ELR (cell line): ENCODE measurements at regions not wholly inside any gene's neighbourhood (a gene's known extent, or its start where the extent isn't known, plus 50 kb on each side); places are given as distances from the start of the nearest gene placed in this dataset.

Experiments used
- DNase-seq: peaks from one replicate; pipeline ENCODE4 v3.0.0-alpha.2; 2015; ENCODE audit warnings: low read depth

DNA sequence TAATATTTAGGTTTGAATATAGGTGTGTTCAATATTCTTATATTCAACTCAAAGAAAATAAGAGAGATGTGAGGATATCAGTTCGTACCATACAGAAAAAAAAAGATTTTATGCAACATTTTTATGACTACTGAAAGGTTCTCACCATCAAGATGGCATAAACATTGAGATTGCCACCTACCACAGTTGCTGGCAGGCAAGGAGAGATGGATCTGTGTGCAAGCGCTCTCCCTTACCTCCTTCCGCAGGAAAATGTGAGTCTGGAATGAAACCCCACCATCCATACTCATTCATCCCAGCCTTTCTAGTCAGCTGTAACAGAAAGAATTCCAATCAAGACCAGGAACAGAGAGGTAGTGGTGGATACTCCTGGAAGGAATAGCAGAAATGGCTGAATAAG lies 376.9 kb downstream of the PPP3CA start:
- DNase-seq = no peak

DNA sequence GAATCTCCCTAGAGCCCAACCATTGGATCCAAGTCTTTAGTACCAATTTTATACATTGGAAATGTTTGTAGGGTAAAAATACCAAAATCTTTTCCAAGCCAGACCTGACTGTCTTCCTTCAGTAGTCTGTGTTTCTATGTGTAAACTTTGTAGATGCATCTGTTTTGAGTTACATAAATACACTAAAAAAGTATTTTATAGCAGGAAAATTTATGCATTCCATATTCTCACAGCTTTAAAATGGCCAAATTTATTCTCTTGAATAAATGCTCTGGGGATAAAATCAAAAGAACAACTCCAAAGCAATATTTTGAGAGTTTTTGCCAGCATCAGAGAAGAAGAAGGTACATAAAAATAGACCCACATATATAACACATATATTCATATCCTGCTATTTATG lies 377.4 kb downstream of the PPP3CA start:
- no peak for DNase-seq

DNA sequence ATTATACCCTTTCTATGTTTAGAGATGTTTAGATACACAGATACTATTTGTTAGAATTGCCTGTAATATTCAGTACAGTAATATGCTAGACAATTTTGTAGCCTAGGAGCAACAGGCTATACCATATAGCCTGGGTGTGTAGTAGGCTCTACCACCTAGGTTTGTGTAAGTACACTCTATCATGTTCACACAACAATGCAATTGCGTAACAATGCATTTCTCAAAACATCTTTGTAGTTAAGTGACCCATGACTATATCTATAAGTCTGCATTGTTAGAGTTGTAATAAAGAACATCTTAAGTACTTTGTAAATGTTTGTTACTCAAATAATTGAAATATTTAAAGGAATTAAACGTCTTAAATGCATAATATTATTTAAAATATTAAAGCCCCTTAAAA lies 379.3 kb downstream of the PPP3CA start:
- DNase-seq = no peak

DNA sequence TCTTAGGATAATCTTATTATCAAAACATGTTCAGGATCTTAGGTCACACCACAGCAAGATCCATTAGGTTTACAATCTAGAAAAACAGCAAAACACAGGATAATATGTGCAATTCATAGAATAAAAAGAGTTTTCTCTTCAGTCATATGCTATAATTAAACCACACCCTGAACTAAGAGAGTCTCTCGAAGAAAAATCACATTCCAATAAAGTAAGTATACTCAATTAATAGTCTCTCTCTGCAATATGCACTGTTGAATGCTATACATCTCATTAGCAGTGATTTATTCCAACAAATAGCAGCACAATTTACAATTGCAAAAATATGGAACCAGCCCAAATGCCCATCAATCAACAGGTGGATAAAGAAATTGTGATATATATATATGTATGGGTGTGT lies 383.7 kb downstream of the PPP3CA start:
- no peak for DNase-seq

DNA sequence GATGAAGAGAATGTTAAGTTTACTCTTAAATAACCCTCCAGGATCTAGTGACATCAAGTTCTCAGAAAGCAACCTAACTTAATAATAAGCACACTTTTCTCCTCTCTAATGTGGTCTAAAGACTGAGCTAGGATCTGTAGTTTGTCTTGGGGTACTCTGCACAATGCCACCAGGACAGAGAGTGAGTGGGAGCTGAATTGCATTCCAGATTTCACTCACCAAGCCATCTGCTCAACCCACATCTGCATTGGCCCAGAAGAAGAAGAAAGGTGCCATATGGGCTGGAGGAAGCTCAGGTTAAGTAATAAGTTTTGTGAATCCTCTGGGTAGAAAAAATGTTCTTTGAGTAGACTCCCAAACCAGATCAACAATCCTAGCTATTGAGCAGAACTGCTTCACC lies 384.6 kb downstream of the PPP3CA start:
- no peak for DNase-seq

DNA sequence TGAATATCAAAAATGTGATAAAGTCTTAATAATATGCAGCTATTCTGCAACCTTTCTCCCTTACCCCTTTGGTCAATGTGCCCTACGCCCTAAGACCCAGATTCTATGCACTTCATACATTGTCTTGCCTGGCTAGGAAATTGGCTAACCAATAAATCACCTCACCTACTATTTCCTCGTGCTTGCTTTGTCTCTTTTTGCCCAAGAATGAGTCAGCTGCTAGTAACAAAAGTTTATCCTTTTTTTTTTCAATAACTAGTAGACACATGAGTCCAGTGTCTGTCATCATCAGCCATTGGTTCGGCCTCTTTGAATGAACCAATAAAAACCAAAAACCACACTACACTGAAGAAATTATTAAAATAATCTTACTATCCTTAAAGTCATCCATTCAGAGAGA lies 387.1 kb downstream of the PPP3CA start:
- DNase-seq = peak; percentile 4

DNA sequence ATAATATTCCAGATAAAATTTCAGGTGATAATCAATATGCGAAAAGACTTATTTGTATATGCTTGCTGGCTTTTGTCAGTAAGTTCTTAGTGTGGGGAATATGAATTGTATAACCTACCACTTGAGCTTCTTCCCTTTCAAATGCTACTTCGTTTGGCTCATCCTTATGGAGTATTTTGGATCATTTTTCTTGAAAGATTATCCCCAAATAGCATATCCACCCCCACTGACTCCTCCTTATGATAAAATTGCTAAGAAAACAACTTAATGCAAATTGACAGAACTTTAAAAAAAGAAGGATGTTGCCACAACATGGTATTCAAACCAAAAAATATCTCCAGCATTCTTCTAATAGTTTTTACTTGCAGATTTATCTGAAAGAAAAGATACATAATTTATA lies 393.3 kb downstream of the PPP3CA start:
- DNase-seq = no peak

DNA sequence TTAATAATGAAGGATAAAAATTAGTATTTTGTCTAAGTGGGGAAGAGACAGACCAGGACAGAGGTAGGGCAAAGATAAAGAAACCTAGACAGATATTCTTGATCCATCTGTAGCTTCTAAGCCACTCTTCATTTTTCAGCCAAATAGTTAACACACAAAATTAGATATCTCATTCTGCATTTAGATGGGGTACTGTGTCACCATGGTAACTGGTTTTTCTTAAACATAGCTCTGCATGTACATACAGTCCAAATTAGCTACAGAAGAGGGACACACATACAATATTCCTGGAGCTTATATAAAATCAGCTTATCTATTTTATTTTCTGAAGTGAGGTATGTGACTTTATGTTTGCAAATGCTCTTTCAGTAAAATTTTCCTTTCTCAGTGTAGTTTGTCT lies 393.7 kb downstream of the PPP3CA start:
- DNase-seq = no peak

DNA sequence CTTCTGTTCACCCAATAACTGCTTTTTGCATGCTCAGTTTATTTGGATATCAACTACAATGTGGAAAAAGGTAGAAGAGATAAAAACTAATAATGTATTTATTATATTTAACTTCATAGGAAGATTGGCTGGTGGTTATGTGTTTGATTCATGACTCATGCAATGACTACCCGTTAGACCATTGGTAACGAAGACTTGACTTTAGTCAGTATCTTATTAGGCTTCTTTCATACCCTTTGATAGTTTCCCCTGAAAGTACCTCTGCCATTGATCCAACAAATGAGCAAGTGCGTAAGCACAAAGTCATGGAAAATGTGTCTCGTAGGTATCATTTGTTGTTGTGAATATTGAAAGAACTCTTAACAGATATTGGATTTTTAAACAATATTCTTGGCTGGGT lies 394.7 kb downstream of the PPP3CA start:
- DNase-seq = no peak

DNA sequence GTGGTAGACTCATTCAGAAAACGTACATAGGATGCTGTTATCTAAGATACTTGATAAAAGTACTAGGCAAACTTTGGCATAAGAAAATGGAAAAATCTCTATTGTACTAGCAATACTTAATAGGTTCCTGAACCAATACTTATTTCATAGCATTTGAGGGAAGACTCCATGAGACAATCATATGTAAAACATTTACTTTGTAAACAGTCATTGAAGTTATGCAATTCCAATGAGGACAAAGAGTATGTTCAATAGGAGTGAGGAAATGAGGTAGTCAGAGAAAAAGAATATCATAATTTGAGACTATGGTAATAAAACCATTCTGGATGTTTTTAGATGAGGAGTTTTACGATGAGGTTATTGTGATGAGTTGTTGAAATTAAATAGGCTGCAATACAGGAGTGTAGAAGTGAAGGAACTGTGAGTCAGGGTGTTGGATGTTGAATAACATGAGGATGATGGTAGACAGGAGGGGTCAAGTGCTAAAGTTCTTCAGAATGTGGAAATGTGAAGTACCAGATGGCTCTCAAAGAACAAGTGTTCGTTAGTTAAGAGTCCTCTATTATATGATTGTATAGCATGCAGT lies 397.9 kb downstream of the PPP3CA start:
- DNase-seq = peak; percentile 21

DNA sequence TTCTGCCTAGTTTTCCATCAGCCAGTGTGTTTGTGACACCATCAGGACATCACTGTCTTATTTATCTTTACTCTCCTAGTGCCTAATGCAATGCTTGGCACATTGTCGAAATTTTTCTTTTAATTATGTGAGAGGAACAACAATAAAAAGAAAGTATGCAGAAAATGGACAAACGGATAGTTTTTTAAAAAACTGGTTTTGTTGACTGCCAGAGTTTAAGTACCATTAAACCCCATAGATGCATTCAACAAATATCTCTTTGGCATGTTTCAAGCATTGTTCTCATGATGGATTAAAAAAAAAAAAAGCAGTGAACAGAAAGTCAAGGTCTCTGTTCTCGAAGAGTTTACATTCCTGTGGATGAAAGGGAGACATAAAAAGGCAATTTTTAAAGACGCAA lies 398.4 kb downstream of the PPP3CA start:
- DNase-seq = no peak

DNA sequence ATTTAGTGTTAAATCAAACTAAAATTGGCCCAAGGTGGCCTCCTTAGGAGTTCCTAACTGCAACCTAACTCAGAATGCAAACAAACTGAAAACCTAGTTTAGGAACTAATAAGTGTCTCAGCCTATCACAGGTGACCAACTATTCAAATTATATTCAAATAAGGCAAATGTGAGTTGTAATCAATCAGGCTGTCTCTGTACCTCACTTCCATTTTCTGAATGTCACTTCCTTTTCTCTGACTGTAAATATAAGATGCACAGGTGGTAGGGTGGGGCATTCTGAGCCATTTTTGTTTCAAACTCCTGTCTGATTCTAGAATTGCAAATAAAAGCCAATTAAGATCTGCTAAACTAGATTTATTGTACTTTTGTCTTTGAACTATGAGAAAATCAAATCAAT lies 401.5 kb downstream of the PPP3CA start:
- no peak for DNase-seq

DNA sequence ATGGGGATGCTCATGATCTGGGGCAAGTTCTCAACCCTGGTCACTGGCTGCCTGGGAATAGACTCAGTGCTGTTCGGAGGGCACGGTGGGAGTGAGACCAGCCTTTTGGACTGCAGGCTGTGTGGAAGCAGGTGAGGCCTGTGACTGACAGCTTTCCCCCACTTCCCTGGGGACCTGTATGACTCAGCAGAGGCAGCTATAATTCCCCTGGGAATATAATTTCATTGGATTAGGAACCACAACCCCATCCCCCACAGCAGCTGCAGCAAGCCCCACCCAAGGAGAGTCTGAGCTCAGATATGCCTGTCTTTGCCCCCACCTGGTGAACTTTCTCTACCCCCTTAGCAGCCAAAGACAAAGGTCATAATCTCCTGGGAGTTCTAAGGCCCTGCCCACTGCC lies 408.6 kb downstream of the PPP3CA start:
- DNase-seq = no peak

DNA sequence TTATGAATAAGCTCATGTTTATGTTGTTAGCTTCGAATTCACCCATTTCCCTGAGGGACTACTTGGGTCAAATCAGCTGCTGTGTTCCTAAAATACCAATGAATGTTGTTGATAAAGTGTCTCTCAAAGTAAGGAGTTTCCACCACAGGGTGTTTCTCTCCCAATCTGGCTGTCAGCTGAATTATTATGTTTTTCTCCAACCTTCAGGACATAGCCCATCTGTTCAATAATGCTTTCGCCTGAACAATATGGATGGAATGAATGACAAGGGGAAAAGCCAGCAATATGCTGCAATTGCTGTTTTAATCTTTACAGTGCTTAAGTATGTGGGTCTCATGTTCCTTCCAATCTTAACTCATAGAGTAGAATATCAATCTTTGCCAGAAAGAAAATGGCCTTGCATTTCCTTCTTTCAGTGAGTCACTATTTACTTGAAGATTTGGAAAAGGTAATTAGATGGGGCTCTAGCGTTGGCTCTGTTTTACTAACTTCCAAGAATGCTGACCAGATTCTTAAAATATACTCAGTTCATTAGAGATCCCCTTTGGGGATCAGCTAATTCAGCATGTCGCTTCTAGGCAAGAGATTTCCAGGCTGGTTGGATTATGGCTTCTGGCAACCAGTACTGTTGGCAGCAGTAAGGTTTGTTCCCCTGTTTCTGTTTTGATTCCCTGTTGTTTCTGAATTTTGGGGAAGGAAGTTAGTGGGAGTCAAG lies 410.5 kb downstream of the PPP3CA start:
- DNase-seq = no peak

DNA sequence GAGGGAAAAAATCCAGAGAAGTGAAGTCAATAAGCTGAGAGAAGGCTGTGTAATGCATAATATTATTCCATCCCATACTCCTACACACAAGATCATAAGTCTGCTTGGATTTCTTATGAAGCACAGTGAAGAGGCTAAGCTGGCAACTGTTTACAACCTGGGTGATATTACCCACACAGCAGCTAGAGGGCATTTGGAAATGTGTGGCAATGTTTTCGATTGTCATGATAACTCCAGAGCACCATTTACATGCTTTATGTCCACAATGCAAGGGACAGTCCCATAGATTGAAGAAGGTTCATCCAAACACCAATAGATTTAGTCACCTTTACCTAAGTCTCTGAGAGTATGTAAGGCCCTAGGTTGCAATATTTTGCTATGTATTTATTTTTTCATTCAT lies 412.2 kb downstream of the PPP3CA start:
- peak; percentile 8 for DNase-seq

DNA sequence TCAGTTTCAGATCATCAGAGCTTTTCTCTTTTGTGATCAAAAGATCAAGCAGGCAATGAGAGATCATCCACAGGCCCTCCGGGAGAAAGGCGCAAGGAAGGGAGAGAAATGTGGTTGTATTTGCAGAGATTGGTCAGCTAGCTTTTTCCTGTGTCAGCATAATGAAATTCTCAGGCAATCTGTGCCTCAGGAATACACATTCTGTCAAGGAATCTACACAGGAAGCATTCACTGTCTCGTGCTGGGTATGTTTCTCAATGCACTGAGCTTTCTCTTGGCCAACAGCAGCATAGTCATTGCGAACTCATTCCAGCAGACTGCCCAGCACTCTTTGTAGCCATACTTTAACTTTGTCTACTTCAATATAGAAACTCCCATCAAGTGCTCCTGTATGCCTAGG lies 413.7 kb downstream of the PPP3CA start:
- peak; percentile 27 for DNase-seq

DNA sequence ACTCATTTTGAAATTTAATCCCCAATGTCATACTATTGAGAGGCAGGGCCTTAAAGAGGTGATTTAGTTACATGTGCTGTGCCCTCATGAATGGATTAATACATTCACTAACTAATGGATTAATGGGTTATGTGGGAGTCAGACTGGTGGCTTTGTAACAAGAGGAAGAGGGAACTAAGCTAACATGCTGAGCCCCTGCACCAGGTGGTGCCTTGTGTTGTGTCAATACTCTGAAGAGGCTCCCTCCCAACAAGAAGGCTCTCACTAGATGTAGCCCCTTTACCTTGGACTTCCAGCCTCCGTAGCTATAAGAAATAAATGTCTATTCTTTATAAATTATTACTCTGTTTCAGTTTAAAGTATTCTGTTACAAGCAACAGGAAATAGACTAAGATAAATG lies 411.9 kb upstream of the EMCN start:
- DNase-seq = no peak

DNA sequence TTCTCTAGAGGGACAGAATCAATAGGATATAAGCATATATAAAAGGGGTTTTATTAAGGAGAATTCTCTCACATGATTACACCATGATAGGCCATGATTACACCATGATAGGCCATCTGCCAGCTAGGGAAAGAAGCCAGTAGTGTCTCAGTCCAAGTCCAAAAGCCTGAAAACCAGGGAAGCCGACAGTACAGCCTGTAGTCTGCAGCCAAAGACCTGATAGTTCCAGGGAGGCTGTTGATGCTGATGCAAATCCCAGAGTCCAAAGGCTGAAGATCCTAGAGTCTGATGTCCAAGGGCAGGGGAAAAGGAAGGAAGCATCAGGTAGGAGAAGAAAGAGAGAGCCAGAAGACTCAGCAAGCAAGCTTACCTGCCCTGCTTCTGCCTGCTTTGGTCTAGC lies 411.3 kb upstream of the EMCN start:
- no peak for DNase-seq

DNA sequence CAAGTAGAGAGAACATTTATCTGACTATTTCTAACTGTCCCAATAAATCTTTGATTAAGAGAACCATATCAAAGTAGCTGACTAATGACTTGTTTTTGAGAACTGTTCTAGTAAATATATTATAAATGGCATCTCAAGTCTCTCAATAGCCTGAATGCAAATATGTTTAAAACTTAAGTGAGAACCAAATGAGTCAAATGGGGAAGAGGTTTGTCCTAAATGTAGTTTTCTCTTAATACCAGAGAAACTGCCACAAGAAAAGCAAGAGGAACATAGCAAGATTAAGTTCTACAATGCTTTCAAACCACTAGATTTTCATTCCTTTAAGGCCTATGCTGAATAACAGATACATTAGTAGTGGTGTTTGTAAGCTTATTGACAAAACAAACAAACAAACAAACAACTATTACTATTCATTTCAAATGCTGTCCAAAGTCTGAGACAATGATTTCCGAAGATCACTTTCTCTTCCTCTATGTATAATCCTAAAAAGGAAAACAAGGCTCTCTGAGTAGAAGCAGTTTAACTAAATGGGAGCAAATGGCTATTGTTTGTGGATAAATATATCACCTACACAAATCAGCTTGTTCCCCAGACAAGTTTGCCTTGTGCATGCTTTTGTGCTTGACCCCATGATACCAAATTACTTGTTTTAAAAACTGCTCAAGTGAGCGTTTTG lies 408.4 kb upstream of the EMCN start:
- no peak for DNase-seq

DNA sequence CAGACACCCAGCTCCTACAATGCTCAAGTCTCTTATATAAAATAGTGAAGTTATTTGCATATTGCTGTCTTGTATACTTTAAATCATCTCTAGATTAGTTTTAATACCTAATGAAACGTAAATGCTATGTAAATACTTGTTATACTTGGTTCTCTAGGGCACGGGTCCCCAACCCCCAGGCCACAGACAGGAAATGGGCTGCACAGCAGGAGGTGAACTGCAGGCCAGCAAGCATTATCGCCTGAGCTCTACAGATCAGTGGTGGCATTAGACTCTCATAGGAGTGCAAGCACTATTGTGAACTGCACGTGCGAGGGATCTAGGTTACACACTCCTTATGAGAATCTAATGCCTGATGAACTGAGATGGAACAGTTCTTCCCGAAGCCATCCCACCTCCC lies 395.9 kb upstream of the EMCN start:
- DNase-seq = no peak

DNA sequence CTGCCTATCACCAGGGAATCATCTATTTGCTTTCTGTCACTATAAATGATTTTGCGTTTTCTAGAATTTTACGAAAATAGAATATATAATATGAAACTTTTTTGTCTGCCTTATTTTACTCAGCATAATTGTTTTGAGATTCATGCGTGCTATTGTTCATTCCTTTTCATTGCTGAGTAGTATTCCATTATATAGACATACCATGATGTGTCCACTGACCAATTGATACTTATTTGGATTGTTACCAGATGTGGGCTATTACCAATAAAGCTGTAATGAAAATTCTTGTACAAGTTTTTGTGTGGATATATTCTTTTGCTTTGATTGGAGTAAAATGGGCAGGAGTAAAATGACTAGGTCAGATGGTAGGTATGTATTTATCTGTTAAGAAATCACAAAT lies 390.7 kb upstream of the EMCN start:
- no peak for DNase-seq

DNA sequence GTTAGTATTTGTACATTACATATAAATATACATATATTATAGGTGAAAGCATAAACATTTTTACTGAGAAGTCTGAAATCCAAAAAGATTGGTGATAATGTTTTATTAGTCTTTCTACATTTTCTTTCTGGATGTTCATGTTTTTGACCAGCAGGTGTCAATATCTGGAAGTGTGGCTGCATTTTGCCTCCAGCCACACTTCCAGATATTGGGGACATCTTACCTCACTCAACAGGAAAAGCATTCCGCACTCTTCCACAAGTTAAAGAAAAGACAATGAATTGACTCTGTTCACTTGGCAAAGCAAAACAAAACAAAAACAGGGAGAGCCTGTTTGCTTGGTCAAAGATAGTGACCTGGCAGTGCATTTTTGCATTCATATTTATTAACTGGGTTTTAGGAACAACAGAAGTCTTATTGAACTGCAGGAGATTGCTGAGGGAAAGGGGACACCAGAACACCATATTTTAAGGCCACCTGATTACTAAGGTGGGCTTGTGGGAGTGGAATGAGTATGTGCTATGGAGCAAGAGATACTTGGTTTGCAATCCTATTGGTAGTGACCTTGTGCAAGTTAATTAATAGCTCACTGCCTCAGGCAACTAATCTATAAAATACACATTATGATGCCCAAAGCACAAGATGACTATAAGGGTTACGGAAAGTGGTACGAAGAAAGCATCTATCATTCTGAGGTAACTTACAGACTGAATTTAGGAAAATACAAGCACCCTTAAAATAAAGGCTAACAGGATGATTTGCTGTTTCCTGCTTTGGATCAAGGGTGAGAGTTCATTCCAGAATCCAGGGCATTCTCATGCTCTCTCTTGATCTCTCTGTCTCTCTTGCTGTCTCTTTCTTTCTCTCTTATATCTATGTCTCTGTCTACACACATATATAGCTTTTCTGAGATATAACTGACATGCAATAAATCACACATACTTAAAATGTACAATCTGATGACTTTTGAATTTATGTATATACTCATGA lies 389.9 kb upstream of the EMCN start:
- peak; percentile 22 for DNase-seq

DNA sequence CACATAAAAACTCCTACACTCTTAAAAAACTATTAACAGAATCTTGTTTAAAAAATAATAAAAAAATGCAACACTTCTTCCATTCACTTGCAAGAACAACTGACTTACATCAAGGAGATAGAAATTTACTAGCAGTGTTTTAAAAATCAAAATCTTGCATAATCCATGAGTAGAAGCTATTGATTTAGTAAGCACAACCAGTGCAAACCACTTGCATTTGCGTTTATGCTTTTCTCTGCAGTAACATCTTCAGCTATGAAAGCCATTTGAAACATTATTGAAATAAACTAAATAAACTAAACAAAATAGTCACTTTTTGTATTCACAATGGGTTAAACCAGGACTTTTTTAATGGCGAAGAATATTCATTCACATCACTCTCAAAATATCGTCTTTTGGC lies 389.2 kb upstream of the EMCN start:
- no peak for DNase-seq
